HepG2 (cell line): ENCODE measurements at regions not wholly inside any gene's neighbourhood (a gene's known extent, or its start where the extent isn't known, plus 50 kb on each side); places are given as distances from the start of the nearest gene placed in this dataset.

Source experiments
- ATAC-seq: fragments of 200-7000 bp; cut with Tn5 transposase; 3 replicates; pipeline ENCODE4 v1.9.1; 2020; ENCODE audit warnings: mild to moderate bottlenecking, moderate library complexity
- BruUV-seq: library from RNA; stranded (reverse); fragments of 400-500 nt; replicated peaks from 2 replicates; lab custom pipeline; 2021; lab: Mats Ljungman, UMichigan
- CTCF ChIA-PET: fragments of 300-600 bp; formaldehyde crosslinking; extraction: SDS; loops from one replicate; lab custom pipeline; 2021; ENCODE audit warnings: low total read pairs, inconsistent platforms, low intra/inter-chr PET ratio; lab: Yijun Ruan, JAX
- POLR2A ChIA-PET: fragments of 350-600 bp; sonication (Branson Sonifier 250); formaldehyde crosslinking; loops from one replicate; lab custom pipeline; 2020; ENCODE audit warnings: antibody characterized with exemption, inconsistent platforms; lab: Yijun Ruan, JAX
- DNase-seq: peaks from one replicate; pipeline ENCODE4 v3.0.0-alpha.2; 2015; ENCODE audit warnings: low spot score
- FAIRE-seq: peaks from 3 replicates; lab custom pipeline; 2011; peaks lifted over from hg19 to GRCh38; lab: Jason Lieb, UNC
- H2AFZ ChIP-seq: one replicate; pipeline ENCODE4 v1.6.1; 2011; ENCODE audit warnings: low read length, inconsistent platforms
- H3K27ac ChIP-seq: fragments of 300-600 bp; 3 replicates; pipeline ENCODE4 v1.8.0; 2011; ENCODE audit warnings: mixed run types, mild to moderate bottlenecking, mixed read lengths, low read length, inconsistent platforms; ENCODE audit not compliant: insufficient read depth; ENCODE audit errors: extremely low read length
- H3K27me3 ChIP-seq, 2 experiments: fragments of 200-600 bp in 1 of 2; 2 replicates in 1 of 2; 3 replicates in 1 of 2; pipeline versions ENCODE4 v1.6.0 to v1.8.0; 2011; ENCODE audit warnings: low read length in 2 of 2, mild to moderate bottlenecking in 2 of 2, moderate library complexity in 2 of 2, inconsistent platforms in 1 of 2; ENCODE audit not compliant: insufficient read depth in 2 of 2, control insufficient read depth in 1 of 2
- H3K36me3 ChIP-seq, 2 experiments: fragments of 200-600 bp in 1 of 2; replicated peaks in 1 of 2; 2 replicates in 1 of 2; 3 replicates in 1 of 2; pipeline versions ENCODE4 v1.5.1 to v1.8.0; 2011; ENCODE audit warnings: low read length in 2 of 2, inconsistent platforms in 1 of 2; ENCODE audit not compliant: insufficient read depth in 2 of 2, control insufficient read depth in 1 of 2
- H3K4me1 ChIP-seq: 2 replicates; pipeline ENCODE4 v1.5.1; 2012; ENCODE audit warnings: low read length, inconsistent platforms; ENCODE audit not compliant: insufficient read depth
- H3K4me2 ChIP-seq: 2 replicates; pipeline ENCODE4 v1.6.0; 2011; ENCODE audit warnings: low read depth, low read length, inconsistent platforms
- H3K4me3 ChIP-seq, 3 experiments: fragments of 200-600 bp in 1 of 3; sonication (generic), shearing (Covaris generic) in 1 of 3; replicated peaks in 1 of 3; 2 replicates each; pipeline ENCODE4 v1.5.1; 2011 to 2016; ENCODE audit warnings: low read length in 3 of 3, inconsistent platforms in 2 of 3, low read depth in 2 of 3, mild to moderate bottlenecking in 2 of 3, control low read depth in 1 of 3, mixed read lengths in 1 of 3; ENCODE audit not compliant: insufficient read depth in 1 of 3
- H3K79me2 ChIP-seq: one replicate; pipeline ENCODE4 v1.6.1; 2011; ENCODE audit warnings: low read length, inconsistent platforms; ENCODE audit not compliant: insufficient read depth
- H3K9ac ChIP-seq: 2 replicates; pipeline ENCODE4 v1.6.0; 2011; ENCODE audit warnings: mild to moderate bottlenecking, low read depth, low read length, inconsistent platforms; ENCODE audit not compliant: insufficient read depth
- H3K9me3 ChIP-seq: 2 replicates; pipeline ENCODE4 v1.5.1; 2012; ENCODE audit warnings: mild to moderate bottlenecking, low read length
- H4K20me1 ChIP-seq: 2 replicates; pipeline ENCODE4 v1.6.0; 2011; ENCODE audit warnings: inconsistent platforms, mild to moderate bottlenecking, low read length, moderate library complexity; ENCODE audit not compliant: insufficient read depth
- GTF2F1 ChIP-seq: fragments of 150-350 bp; IDR thresholded peaks from 2 replicates; pipeline ENCODE4 v1.6.1; 2014; ENCODE audit warnings: low read length
- HOXA9 ChIP-seq: sonication (generic); formaldehyde crosslinking; IDR thresholded peaks from 2 replicates; pipeline ENCODE4 v1.8.1; 2022; ENCODE audit warnings: missing genetic modification reagents, mild to moderate bottlenecking, moderate library complexity, borderline replicate concordance
- ISX ChIP-seq: sonication (generic); formaldehyde crosslinking; conservative IDR thresholded peaks from 2 replicates; pipeline ENCODE4 v1.5.0; 2020; ENCODE audit warnings: missing genetic modification reagents
- KLF13 ChIP-seq: sonication (generic); formaldehyde crosslinking; IDR thresholded peaks from 2 replicates; pipeline ENCODE4 v1.4.0; 2020; ENCODE audit warnings: mild to moderate bottlenecking, missing genetic modification reagents
- PLRG1 ChIP-seq: fragments of 450-650 bp; conservative IDR thresholded peaks from 2 replicates; pipeline ENCODE4 v1.6.1; 2016
- PRPF4 ChIP-seq: fragments of 200-400 bp; formaldehyde crosslinking; IDR thresholded peaks from 2 replicates; pipeline ENCODE4 v1.6.1; 2016; ENCODE audit warnings: low read length, low read depth; ENCODE audit not compliant: poor library complexity, severe bottlenecking
- RBM39 ChIP-seq: fragments of 200-400 bp; formaldehyde crosslinking; IDR thresholded peaks from one replicate; pipeline ENCODE4 v1.6.1; 2018; ENCODE audit warnings: antibody characterized with exemption, mild to moderate bottlenecking, low read depth, low read length; ENCODE audit not compliant: poor library complexity, severe bottlenecking
- TBP ChIP-seq: sonication (generic); formaldehyde crosslinking; IDR thresholded peaks from 2 replicates; pipeline ENCODE4 v1.5.0; 2020; ENCODE audit warnings: missing genetic modification reagents
- ZBTB7A ChIP-seq: sonication (generic); formaldehyde crosslinking; IDR thresholded peaks from 2 replicates; pipeline ENCODE4 v1.8.0; 2022; ENCODE audit warnings: mild to moderate bottlenecking, missing genetic modification reagents
- ZNF441 ChIP-seq: sonication (generic); formaldehyde crosslinking; IDR thresholded peaks from 2 replicates; pipeline ENCODE4 v1.7.0; 2021; ENCODE audit warnings: missing genetic modification reagents, borderline replicate concordance
- ZNF451 ChIP-seq: sonication (generic); formaldehyde crosslinking; IDR thresholded peaks from 2 replicates; pipeline ENCODE4 v1.5.0; 2020; ENCODE audit warnings: mild to moderate bottlenecking, missing genetic modification reagents
- ZNF510 ChIP-seq: sonication (generic); formaldehyde crosslinking; IDR thresholded peaks from 2 replicates; pipeline ENCODE4 v1.4.0; 2020; ENCODE audit warnings: low read depth, mild to moderate bottlenecking, missing genetic modification reagents
- ZNF652 ChIP-seq: IDR thresholded peaks from 2 replicates; pipeline ENCODE4 v1.6.1; 2016; ENCODE audit warnings: low read depth, borderline replicate concordance
- ZNF746 ChIP-seq: sonication (generic); formaldehyde crosslinking; IDR thresholded peaks from 2 replicates; pipeline ENCODE4 v1.8.0; 2022; ENCODE audit warnings: mild to moderate bottlenecking, missing genetic modification reagents
- WGBS: methylation state at CpG from one replicate; pipeline ENCODE4 v1.1.6; 2017; ENCODE audit warnings: low lambda C conversion rate; 5-methylcytosine and 5-hydroxymethylcytosine counted together
- in situ Hi-C: cut with HindIII; loops from 2 replicates; pipeline ENCODE4 v1.10.0; 2017; ENCODE audit warnings: low pct_unique_long_range_greater_than_20kb; ENCODE audit not compliant: extremely low pct_ligation_motif_present
- intact Hi-C: fragments of 100-400 bp; cut with micrococcal nuclease; formaldehyde crosslinking; loops from one replicate; pipeline ENCODE4 v1.10.0; 2022; ENCODE audit not compliant: unreplicated experiment
- TF ChIP-seq, protein P1 (sequence below): IDR thresholded peaks from 2 replicates; pipeline ENCODE4 v1.6.1; 2016; ENCODE audit warnings: mild to moderate bottlenecking
- TF ChIP-seq, protein P2 (sequence below): sonication (generic); formaldehyde crosslinking; IDR thresholded peaks from 2 replicates; pipeline ENCODE4 v1.4.0; 2020; ENCODE audit warnings: missing genetic modification reagents, mild to moderate bottlenecking, borderline replicate concordance

GRCh38 chr5:39633057-39633456, 208.3 kb upstream of the DAB2 start:
- DNase-seq (no peak), FAIRE-seq (no peak), ATAC-seq (no peak)
- Histone ChIP-seq H3K79me2 (no peaks in the 10 kb centered on the region), H3K4me3 (no peak overlapping the region), H3K4me2 (no peak overlapping the region), H3K27me3 (no peaks in the 10 kb centered on the region), H3K9me3 (no peaks in the 10 kb centered on the region), H4K20me1 (no peaks in the 10 kb centered on the region), H3K27ac (no peak overlapping the region), H3K36me3 (no peaks in the 10 kb centered on the region), H3K9ac (no peak overlapping the region), H2AFZ (no peak overlapping the region), H3K4me1 (no peaks in the 10 kb centered on the region)
- ChIA-PET POLR2A (no interaction called here), CTCF (no interaction called here)
- 9% methylated on average over 4 of the region's 4 CpGs for WGBS
- TF ChIP-seq ZNF451 (CRISPR knock-in tag) (no peak), ZNF510 (CRISPR knock-in tag) (no peak), PLRG1 (no peak), ISX (CRISPR knock-in tag) (no peak), GTF2F1 (no peak), ZBTB7A (CRISPR knock-in tag) (no peak), PRPF4 (no peak), TBP (CRISPR knock-in tag) (no peak), ZNF441 (CRISPR knock-in tag) (no peak)
- TF ChIP-seq, protein P1, sequence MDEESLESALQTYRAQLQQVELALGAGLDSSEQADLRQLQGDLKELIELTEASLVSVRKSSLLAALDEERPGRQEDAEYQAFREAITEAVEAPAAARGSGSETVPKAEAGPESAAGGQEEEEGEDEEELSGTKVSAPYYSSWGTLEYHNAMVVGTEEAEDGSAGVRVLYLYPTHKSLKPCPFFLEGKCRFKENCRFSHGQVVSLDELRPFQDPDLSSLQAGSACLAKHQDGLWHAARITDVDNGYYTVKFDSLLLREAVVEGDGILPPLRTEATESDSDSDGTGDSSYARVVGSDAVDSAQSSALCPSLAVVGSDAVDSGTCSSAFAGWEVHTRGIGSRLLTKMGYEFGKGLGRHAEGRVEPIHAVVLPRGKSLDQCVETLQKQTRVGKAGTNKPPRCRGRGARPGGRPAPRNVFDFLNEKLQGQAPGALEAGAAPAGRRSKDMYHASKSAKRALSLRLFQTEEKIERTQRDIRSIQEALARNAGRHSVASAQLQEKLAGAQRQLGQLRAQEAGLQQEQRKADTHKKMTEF (CRISPR knock-in tag), result no peak
- intact Hi-C loops, result no loop called here
- no TSS peak for BruUV-seq
- in situ Hi-C loops, result no loop called here

GRCh38 chr5:39631958-39632357, 207.2 kb upstream of the DAB2 start:
- intact Hi-C loops (no loop called here), in situ Hi-C loops (no loop called here)
- Histone ChIP-seq H3K79me2 (no peaks in the 10 kb centered on the region), H3K9ac (no peak overlapping the region), H3K4me1 (no peaks in the 10 kb centered on the region), H3K27me3 (no peaks in the 10 kb centered on the region), H3K4me3 (no peak overlapping the region), H3K36me3 (no peaks in the 10 kb centered on the region), H3K27ac (no peak overlapping the region), H2AFZ (no peak overlapping the region), H3K4me2 (no peak overlapping the region), H4K20me1 (no peaks in the 10 kb centered on the region), H3K9me3 (no peaks in the 10 kb centered on the region)
- WGBS, result 26% methylated on average over 1 of the region's 1 CpG
- CTCF ChIA-PET, result no interaction called here
- no peak for ATAC-seq
- FAIRE-seq, result no peak
- DNase-seq, result no peak
- BruUV-seq, result no TSS peak
- POLR2A ChIA-PET, result no interaction called here
- no peak for TF ChIP-seq KLF13 (CRISPR knock-in tag)
- TF ChIP-seq HOXA9, result no peak
- no peak for TF ChIP-seq RBM39
- no peak for TF ChIP-seq ZNF746
- TF ChIP-seq, protein P2, sequence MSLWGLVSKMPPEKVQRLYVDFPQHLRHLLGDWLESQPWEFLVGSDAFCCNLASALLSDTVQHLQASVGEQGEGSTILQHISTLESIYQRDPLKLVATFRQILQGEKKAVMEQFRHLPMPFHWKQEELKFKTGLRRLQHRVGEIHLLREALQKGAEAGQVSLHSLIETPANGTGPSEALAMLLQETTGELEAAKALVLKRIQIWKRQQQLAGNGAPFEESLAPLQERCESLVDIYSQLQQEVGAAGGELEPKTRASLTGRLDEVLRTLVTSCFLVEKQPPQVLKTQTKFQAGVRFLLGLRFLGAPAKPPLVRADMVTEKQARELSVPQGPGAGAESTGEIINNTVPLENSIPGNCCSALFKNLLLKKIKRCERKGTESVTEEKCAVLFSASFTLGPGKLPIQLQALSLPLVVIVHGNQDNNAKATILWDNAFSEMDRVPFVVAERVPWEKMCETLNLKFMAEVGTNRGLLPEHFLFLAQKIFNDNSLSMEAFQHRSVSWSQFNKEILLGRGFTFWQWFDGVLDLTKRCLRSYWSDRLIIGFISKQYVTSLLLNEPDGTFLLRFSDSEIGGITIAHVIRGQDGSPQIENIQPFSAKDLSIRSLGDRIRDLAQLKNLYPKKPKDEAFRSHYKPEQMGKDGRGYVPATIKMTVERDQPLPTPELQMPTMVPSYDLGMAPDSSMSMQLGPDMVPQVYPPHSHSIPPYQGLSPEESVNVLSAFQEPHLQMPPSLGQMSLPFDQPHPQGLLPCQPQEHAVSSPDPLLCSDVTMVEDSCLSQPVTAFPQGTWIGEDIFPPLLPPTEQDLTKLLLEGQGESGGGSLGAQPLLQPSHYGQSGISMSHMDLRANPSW (CRISPR knock-in tag), result no peak
- no peak for TF ChIP-seq ZNF652 (CRISPR knock-in tag)
